ENCODE measurements at regions not wholly inside any gene's neighbourhood (a gene's known extent, or its start where the extent isn't known, plus 50 kb on each side); places are given as distances from the start of the nearest gene placed in this dataset.

DNA sequence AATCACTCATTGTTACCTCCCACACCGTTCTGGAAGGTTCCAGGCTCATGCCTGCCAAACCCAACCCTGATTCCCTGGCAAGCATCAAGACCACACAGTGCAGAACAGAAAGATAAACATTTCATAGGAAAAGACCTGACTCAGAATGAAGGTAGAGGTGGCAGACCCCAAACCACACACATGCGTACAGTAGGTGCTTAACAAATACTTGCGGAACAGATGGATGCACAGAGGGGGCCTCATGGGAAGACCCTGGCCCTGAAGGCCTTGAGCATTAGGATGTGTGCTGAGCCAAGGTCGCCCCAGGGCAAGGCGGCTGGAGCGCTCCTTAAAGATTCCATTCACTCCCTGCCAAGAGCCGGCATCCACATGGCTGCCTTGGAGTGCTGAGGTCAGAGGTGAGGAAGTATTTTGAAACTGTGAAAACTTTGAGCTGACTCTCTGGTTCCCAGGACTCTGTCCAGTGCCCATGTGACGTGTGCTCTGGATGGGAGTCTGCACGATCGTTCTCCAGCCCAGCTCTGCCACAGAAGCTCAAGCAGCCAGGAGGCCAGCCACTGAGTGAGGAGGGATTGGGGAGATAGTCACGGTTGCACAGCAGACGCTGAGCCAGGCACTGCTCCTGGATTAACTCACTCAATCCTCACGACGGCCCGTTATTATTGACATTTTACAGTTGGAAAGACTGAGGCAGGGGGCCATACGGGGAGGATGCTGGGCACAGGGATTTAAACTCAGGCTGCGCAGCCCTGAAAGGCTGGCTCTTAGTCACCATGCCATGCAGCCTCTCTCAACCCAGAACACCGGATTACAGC lies 65.5 kb upstream of the AFDN start (continued):
- TF ChIP-seq ZNF431 (CRISPR knock-in tag; IDR thresholded peaks at IDR 0.05; ENCODE audit: borderline replicate concordance, low read depth), result 0 out of 2 replicates have a peak, but pooled peaks have one; percentile 25
- TF ChIP-seq ZBTB7A (CRISPR knock-in tag; IDR thresholded peaks at IDR 0.05), result 0 out of 2 replicates have a peak, but pooled peaks have one; percentile 17
- TF ChIP-seq ZNF780A (CRISPR knock-in tag; IDR thresholded peaks at IDR 0.05), result no peak
- peak; percentile 90 for TF ChIP-seq GZF1 (CRISPR knock-in tag; IDR thresholded peaks at IDR 0.05)
- no peak for TF ChIP-seq HDAC6 (IDR thresholded peaks at IDR 0.05; ENCODE audit: low read depth, low read length)
- peak; percentile 41; the same call in 1 of the 2 replicates for TF ChIP-seq ZBTB38 (CRISPR knock-in tag; IDR thresholded peaks at IDR 0.05)
- TF ChIP-seq ZNF121 (CRISPR knock-in tag; IDR thresholded peaks at IDR 0.05), result no peak
- TF ChIP-seq KMT2A (CRISPR knock-in tag; IDR thresholded peaks at IDR 0.05), result peak; percentile 44; the same call in 1 of the 2 replicates
- TF ChIP-seq RAD51 (IDR thresholded peaks at IDR 0.05; ENCODE audit: borderline replicate concordance), result no peak
- TF ChIP-seq ZSCAN31 (CRISPR knock-in tag; IDR thresholded peaks at IDR 0.05; ENCODE audit: low read depth), result no peak
- peak; percentile 70 for TF ChIP-seq ZNF607 (CRISPR knock-in tag; IDR thresholded peaks at IDR 0.05; ENCODE audit: borderline replicate concordance)
- peak; percentile 65; the same call in 1 of the 2 replicates for TF ChIP-seq PPARG (CRISPR knock-in tag; conservative IDR thresholded peaks at IDR 0.05)
- TF ChIP-seq, protein P1, sequence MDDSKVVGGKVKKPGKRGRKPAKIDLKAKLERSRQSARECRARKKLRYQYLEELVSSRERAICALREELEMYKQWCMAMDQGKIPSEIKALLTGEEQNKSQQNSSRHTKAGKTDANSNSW (CRISPR knock-in tag; IDR thresholded peaks at IDR 0.05; ENCODE audit: borderline replicate concordance), result no peak
- TF ChIP-seq NKX3-1 (CRISPR knock-in tag; IDR thresholded peaks at IDR 0.05), result no peak
- TF ChIP-seq KLF6 (CRISPR knock-in tag; IDR thresholded peaks at IDR 0.05), result no peak
- TF ChIP-seq WIZ (CRISPR knock-in tag; IDR thresholded peaks at IDR 0.05), result no peak
- TF ChIP-seq, protein P2, sequence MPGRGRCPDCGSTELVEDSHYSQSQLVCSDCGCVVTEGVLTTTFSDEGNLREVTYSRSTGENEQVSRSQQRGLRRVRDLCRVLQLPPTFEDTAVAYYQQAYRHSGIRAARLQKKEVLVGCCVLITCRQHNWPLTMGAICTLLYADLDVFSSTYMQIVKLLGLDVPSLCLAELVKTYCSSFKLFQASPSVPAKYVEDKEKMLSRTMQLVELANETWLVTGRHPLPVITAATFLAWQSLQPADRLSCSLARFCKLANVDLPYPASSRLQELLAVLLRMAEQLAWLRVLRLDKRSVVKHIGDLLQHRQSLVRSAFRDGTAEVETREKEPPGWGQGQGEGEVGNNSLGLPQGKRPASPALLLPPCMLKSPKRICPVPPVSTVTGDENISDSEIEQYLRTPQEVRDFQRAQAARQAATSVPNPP (CRISPR knock-in tag; IDR thresholded peaks at IDR 0.05), result no peak
- TF ChIP-seq, protein P3, sequence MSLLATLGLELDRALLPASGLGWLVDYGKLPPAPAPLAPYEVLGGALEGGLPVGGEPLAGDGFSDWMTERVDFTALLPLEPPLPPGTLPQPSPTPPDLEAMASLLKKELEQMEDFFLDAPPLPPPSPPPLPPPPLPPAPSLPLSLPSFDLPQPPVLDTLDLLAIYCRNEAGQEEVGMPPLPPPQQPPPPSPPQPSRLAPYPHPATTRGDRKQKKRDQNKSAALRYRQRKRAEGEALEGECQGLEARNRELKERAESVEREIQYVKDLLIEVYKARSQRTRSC (CRISPR knock-in tag; IDR thresholded peaks at IDR 0.05; ENCODE audit: low read depth), result no peak
- TF ChIP-seq NPAS2 (CRISPR knock-in tag; IDR thresholded peaks at IDR 0.05; ENCODE audit: borderline replicate concordance), result no peak
- TF ChIP-seq SAFB2 (CRISPR knock-in tag; IDR thresholded peaks at IDR 0.05; ENCODE audit: borderline replicate concordance, low read depth), result no peak
- TF ChIP-seq REXO4 (CRISPR knock-in tag; IDR thresholded peaks at IDR 0.05; ENCODE audit: borderline replicate concordance), result no peak
- no peak; the same call in 1 of the 2 replicates for TF ChIP-seq CCDC6 (CRISPR knock-in tag; IDR thresholded peaks at IDR 0.05)
- peak; percentile 74; the same call in 1 of the 2 replicates for TF ChIP-seq ZNF430 (CRISPR knock-in tag; IDR thresholded peaks at IDR 0.05)
- no peak; the same call in 1 of the 2 replicates for TF ChIP-seq NFKBIZ (CRISPR knock-in tag; IDR thresholded peaks at IDR 0.05)
- TF ChIP-seq, protein P4, sequence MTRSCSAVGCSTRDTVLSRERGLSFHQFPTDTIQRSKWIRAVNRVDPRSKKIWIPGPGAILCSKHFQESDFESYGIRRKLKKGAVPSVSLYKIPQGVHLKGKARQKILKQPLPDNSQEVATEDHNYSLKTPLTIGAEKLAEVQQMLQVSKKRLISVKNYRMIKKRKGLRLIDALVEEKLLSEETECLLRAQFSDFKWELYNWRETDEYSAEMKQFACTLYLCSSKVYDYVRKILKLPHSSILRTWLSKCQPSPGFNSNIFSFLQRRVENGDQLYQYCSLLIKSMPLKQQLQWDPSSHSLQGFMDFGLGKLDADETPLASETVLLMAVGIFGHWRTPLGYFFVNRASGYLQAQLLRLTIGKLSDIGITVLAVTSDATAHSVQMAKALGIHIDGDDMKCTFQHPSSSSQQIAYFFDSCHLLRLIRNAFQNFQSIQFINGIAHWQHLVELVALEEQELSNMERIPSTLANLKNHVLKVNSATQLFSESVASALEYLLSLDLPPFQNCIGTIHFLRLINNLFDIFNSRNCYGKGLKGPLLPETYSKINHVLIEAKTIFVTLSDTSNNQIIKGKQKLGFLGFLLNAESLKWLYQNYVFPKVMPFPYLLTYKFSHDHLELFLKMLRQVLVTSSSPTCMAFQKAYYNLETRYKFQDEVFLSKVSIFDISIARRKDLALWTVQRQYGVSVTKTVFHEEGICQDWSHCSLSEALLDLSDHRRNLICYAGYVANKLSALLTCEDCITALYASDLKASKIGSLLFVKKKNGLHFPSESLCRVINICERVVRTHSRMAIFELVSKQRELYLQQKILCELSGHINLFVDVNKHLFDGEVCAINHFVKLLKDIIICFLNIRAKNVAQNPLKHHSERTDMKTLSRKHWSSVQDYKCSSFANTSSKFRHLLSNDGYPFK (CRISPR knock-in tag; IDR thresholded peaks at IDR 0.05; ENCODE audit: borderline replicate concordance), result peak; percentile 48; the same call in 1 of the 2 replicates
- TF ChIP-seq MEIS1 (CRISPR knock-in tag; IDR thresholded peaks at IDR 0.05; ENCODE audit: borderline replicate concordance), result peak; percentile 55; the same call in 1 of the 2 replicates
